Parathyroid adenoma (tissue), 2 donors: ENCODE measurements at regions not wholly inside any gene's neighbourhood (a gene's known extent, or its start where the extent isn't known, plus 50 kb on each side); places are given as distances from the start of the nearest gene placed in this dataset.
"Not testable (repeated sequence)": the region's sequence is repeated elsewhere in the genome, so short reads cannot be mapped to it uniquely, and the experiment has no call there.

Experiments used
- H2AFZ ChIP-seq: fragments of 300-600 bp; sonication (generic); one replicate; pipeline ENCODE4 v1.7.0; 2017; ENCODE audit warnings: antibody characterized with exemption, mild to moderate bottlenecking
- H3K27ac ChIP-seq: fragments of 300-600 bp; sonication (generic); one replicate; pipeline ENCODE4 v1.7.0; 2017
- H3K27me3 ChIP-seq: fragments of 300-600 bp; sonication (generic); one replicate; pipeline ENCODE4 v1.7.0; 2017; ENCODE audit warnings: low read length; ENCODE audit not compliant: control insufficient read depth, insufficient read depth
- H3K36me3 ChIP-seq: fragments of 300-600 bp; sonication (generic); one replicate; pipeline ENCODE4 v1.7.0; 2017; ENCODE audit warnings: low read length; ENCODE audit not compliant: control insufficient read depth, insufficient read depth
- H3K4me1 ChIP-seq: fragments of 300-600 bp; sonication (generic); one replicate; pipeline ENCODE4 v1.7.0; 2017; ENCODE audit warnings: control low read depth
- H3K4me2 ChIP-seq: fragments of 300-600 bp; sonication (generic); one replicate; pipeline ENCODE4 v1.7.0; 2017; ENCODE audit warnings: low read length
- H3K4me3 ChIP-seq: fragments of 300-600 bp; sonication (generic); one replicate; pipeline ENCODE4 v1.7.0; 2017; ENCODE audit warnings: low read depth, low read length
- H3K79me2 ChIP-seq: fragments of 300-600 bp; sonication (generic); one replicate; pipeline ENCODE4 v1.7.0; 2017; ENCODE audit warnings: control low read depth
- H3K9ac ChIP-seq: fragments of 300-600 bp; sonication (generic); one replicate; pipeline ENCODE4 v1.7.0; 2017; ENCODE audit warnings: mild to moderate bottlenecking
- H3K9me3 ChIP-seq: fragments of 300-600 bp; sonication (generic); one replicate; pipeline ENCODE4 v1.7.0; 2017; ENCODE audit warnings: low read length; ENCODE audit not compliant: control insufficient read depth
- CTCF ChIP-seq: fragments of 300-600 bp; sonication (generic); IDR thresholded peaks from one replicate; pipeline ENCODE4 v1.7.0; 2017; ENCODE audit warnings: antibody characterized with exemption, mild to moderate bottlenecking
- donor health status: primary hyperparathyroidism.

GRCh38 chr6:74504941-74505340 lies 700.9 kb downstream of the COL12A1 start:
- Histone ChIP-seq H3K4me3 (no peak overlapping the region), H3K27me3 (no peaks in the 10 kb centered on the region), H3K4me2 (no peak overlapping the region), H3K9ac (no peak overlapping the region), H3K4me1 (no peaks in the 10 kb centered on the region), H2AFZ (no peak overlapping the region), H3K79me2 (no peaks in the 10 kb centered on the region), H3K36me3 (no peaks in the 10 kb centered on the region), H3K27ac (no peak overlapping the region), H3K9me3 (no peaks in the 10 kb centered on the region)
- TF ChIP-seq CTCF = no peak

GRCh38 chr6:74492587-74492986 lies 713.3 kb downstream of the COL12A1 start:
- no peaks in the 10 kb centered on the region for H3K4me1 ChIP-seq
- no peaks in the 10 kb centered on the region for H3K9me3 ChIP-seq
- H2AFZ ChIP-seq = no peak overlapping the region
- no peak overlapping the region for H3K9ac ChIP-seq
- no peak overlapping the region for H3K27ac ChIP-seq
- H3K4me3 ChIP-seq = no peak overlapping the region
- no peak overlapping the region for H3K4me2 ChIP-seq
- no peaks in the 10 kb centered on the region for H3K27me3 ChIP-seq
- H3K36me3 ChIP-seq = no peaks in the 10 kb centered on the region
- no peak for TF ChIP-seq CTCF
- no peaks in the 10 kb centered on the region for H3K79me2 ChIP-seq

GRCh38 chr6:74491844-74492374 lies 713.9 kb downstream of the COL12A1 start:
- H3K4me1 ChIP-seq = no peaks in the 10 kb centered on the region
- H3K27ac ChIP-seq = no peak overlapping the region
- no peak overlapping the region for H3K4me3 ChIP-seq
- H3K9me3 ChIP-seq = no peaks in the 10 kb centered on the region
- H3K36me3 ChIP-seq = no peaks in the 10 kb centered on the region
- H3K79me2 ChIP-seq = no peaks in the 10 kb centered on the region
- no peak overlapping the region for H3K9ac ChIP-seq
- no peak overlapping the region for H2AFZ ChIP-seq
- no peaks in the 10 kb centered on the region for H3K27me3 ChIP-seq
- no peak for TF ChIP-seq CTCF
- H3K4me2 ChIP-seq = no peak overlapping the region

- H2AFZ ChIP-seq, H3K4me2 ChIP-seq, H3K4me1 ChIP-seq, H3K9ac ChIP-seq, H3K4me3 ChIP-seq, H3K36me3 ChIP-seq, H3K79me2 ChIP-seq, H3K9me3 ChIP-seq, H3K27me3 ChIP-seq, H3K27ac ChIP-seq: not testable (repeated sequence)
Measured at GRCh38 chr6:74488726-74489125, 717.1 kb downstream of the COL12A1 start.

- Histone ChIP-seq H3K9me3 (no peaks in the 10 kb centered on the region), H3K4me3 (no peak overlapping the region), H3K27ac (no peak overlapping the region), H3K9ac (no peak overlapping the region), H3K79me2 (no peaks in the 10 kb centered on the region), H3K4me2 (no peak overlapping the region), H3K4me1 (no peaks in the 10 kb centered on the region), H3K36me3 (no peaks in the 10 kb centered on the region), H2AFZ (no peak overlapping the region), H3K27me3 (no peaks in the 10 kb centered on the region)
- TF ChIP-seq CTCF = no peak
Measured at GRCh38 chr6:74482180-74482579, 723.7 kb downstream of the COL12A1 start.
